ENCODE measurements at regions not wholly inside any gene's neighbourhood (a gene's known extent, or its start where the extent isn't known, plus 50 kb on each side); places are given as distances from the start of the nearest gene placed in this dataset.

DNA sequence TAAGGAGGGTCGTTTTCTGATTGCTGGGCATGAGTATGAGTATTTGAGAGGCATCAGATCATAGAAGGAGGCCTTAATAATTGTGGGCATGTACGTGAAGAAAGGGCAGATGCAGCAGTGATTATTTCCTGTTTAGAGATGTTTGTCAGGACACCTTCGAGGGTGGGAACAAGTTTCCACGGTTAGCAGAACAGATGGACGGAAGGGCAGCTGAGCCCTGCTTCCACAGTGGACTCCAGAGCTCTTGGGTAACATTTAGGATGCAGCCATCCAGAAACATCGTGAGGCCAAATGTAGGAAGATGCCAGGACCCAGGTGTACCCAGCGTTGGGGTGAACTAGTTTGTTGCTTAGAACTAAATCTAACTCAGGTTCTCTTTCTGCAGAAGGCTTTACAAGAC, 231.3 kb upstream of the FAT1 start:
- in situ Hi-C loops (cut with HindIII; ENCODE audit: extremely low pct_ligation_motif_present, low pct_unique_long_range_greater_than_20kb) = no loop called here
- Histone ChIP-seq H3K4me1 (ENCODE audit: insufficient read depth, low read length) (peaks cover 9% of the 10 kb centered on the region), H3K79me2 (ENCODE audit: insufficient read depth, low read length) (no peaks in the 10 kb centered on the region), H3K4me3 (replicated peaks in 1 of 3; ENCODE audit: insufficient read depth in 1 of 3, low read depth in 2 of 3, low read length in 3 of 3) (no peak overlapping the region), H3K36me3 (replicated peaks in 1 of 2; ENCODE audit: control insufficient read depth in 1 of 2, insufficient read depth in 2 of 2, low read length in 2 of 2) (no peaks in the 10 kb centered on the region), H3K27ac (ENCODE audit: extremely low read length, insufficient read depth, low read length) (no peak overlapping the region), H2AFZ (ENCODE audit: low read length) (no peak overlapping the region), H3K27me3 (ENCODE audit: control insufficient read depth in 1 of 2, insufficient read depth in 2 of 2, low read length in 2 of 2) (peaks cover 2 to 35% of the 10 kb centered on the region in 2 experiments; a peak in 2 of 5 replicates), H4K20me1 (ENCODE audit: insufficient read depth, low read length) (no peaks in the 10 kb centered on the region), H3K4me2 (ENCODE audit: low read depth, low read length) (no peak overlapping the region), H3K9ac (ENCODE audit: insufficient read depth, low read depth, low read length) (no peak overlapping the region), H3K9me3 (ENCODE audit: low read length) (no peaks in the 10 kb centered on the region)
- no peak for ATAC-seq
- ChIA-PET CTCF (ENCODE audit: low intra/inter-chr PET ratio, low total read pairs) (no interaction called here), POLR2A (no interaction called here)
- BruUV-seq (replicated peaks) = no TSS peak
- FAIRE-seq = no peak
- no peak for DNase-seq (ENCODE audit: low spot score)
- intact Hi-C loops (cut with micrococcal nuclease; ENCODE audit: unreplicated experiment) = no loop called here
- TF ChIP-seq RFXAP (CRISPR knock-in tag; IDR thresholded peaks at IDR 0.05; ENCODE audit: borderline replicate concordance) (no peak), ZFP90 (CRISPR knock-in tag; IDR thresholded peaks at IDR 0.05; ENCODE audit: borderline replicate concordance) (no peak), SPEN (CRISPR knock-in tag; IDR thresholded peaks at IDR 0.05; ENCODE audit: low read depth) (no peak), ZNF501 (CRISPR knock-in tag; IDR thresholded peaks at IDR 0.05) (no peak), ZSCAN9 (CRISPR knock-in tag; IDR thresholded peaks at IDR 0.05; ENCODE audit: borderline replicate concordance) (no peak), SIN3A (IDR thresholded peaks at IDR 0.05; ENCODE audit: borderline replicate concordance, low read depth, low read length) (no peak), FIP1L1 (IDR thresholded peaks at IDR 0.05; ENCODE audit: borderline replicate concordance, insufficient read depth, low read depth, low read length) (no peak), CAMTA2 (CRISPR knock-in tag; IDR thresholded peaks at IDR 0.05; ENCODE audit: borderline replicate concordance) (no peak), ZC3H13 (CRISPR knock-in tag; IDR thresholded peaks at IDR 0.05) (no peak), SMAD9 (CRISPR knock-in tag; IDR thresholded peaks at IDR 0.05) (no peak)
- 20% methylated on average over 6 of the region's 7 CpGs for WGBS (ENCODE audit: low lambda C conversion rate)

DNA sequence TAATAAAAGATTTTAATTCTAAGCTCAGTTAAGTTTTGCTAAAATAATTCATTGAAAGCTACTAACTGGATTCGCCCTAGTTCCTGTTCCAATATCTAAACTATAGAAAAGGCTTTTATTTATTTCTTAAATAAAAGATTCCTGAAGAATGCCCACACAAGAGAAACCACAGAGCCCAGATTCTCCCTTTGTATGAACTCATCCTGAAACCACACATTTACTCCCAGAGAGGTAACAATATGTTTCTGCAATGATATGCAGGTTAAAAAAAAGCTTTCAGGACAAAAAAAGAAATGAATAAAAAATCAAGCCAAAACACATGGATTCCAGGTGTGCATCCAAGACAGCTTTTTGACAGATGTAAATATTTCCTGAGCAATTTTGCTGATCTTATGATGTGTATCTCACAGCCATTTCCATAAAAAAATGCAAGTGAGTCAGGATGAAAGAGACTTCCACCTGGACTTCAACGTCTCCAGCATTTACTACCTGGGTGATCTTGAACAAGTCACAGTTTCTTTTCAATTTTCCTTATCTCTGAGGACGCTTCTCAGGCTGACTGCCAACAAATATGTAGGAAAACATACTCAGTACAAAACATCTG, 234.4 kb upstream of the FAT1 start:
- WGBS (ENCODE audit: low lambda C conversion rate) = 17% methylated on average over 3 of the region's 3 CpGs
- in situ Hi-C loops (cut with HindIII; ENCODE audit: extremely low pct_ligation_motif_present, low pct_unique_long_range_greater_than_20kb) = no loop called here
- H3K27me3 ChIP-seq (ENCODE audit: control insufficient read depth in 1 of 2, insufficient read depth in 2 of 2, low read length in 2 of 2) = peaks cover 2 to 29% of the 10 kb centered on the region in 2 experiments; a peak in 2 of 5 replicates
- ChIA-PET CTCF (ENCODE audit: low intra/inter-chr PET ratio, low total read pairs) (no interaction called here), POLR2A (no interaction called here)
- DNase-seq (ENCODE audit: low spot score) (no peak), FAIRE-seq (no peak), ATAC-seq (no peak)
- no peaks in the 10 kb centered on the region for H3K9me3 ChIP-seq (ENCODE audit: low read length)
- H3K9ac ChIP-seq (ENCODE audit: insufficient read depth, low read depth, low read length) = no peak overlapping the region
- no peak for TF ChIP-seq ZNF431 (CRISPR knock-in tag; IDR thresholded peaks at IDR 0.05; ENCODE audit: borderline replicate concordance, low read depth)
- TF ChIP-seq ZBTB7B (CRISPR knock-in tag; IDR thresholded peaks at IDR 0.05) = no peak
- no peak for TF ChIP-seq ZNF138 (CRISPR knock-in tag; IDR thresholded peaks at IDR 0.05; ENCODE audit: low read depth)
- no peak for TF ChIP-seq SIN3A (IDR thresholded peaks at IDR 0.05; ENCODE audit: borderline replicate concordance, low read depth, low read length)
- no peak for TF ChIP-seq TBL1XR1 (IDR thresholded peaks at IDR 0.05; ENCODE audit: borderline replicate concordance, low read length, partially characterized antibody)
- no peak for TF ChIP-seq JUNB (CRISPR knock-in tag; IDR thresholded peaks at IDR 0.05; ENCODE audit: borderline replicate concordance)
- TF ChIP-seq BCL6 (CRISPR knock-in tag; IDR thresholded peaks at IDR 0.05) = no peak
- peaks cover 9% of the 10 kb centered on the region for H3K4me1 ChIP-seq (ENCODE audit: insufficient read depth, low read length)
- no peaks in the 10 kb centered on the region for H4K20me1 ChIP-seq (ENCODE audit: insufficient read depth, low read length)
- no peaks in the 10 kb centered on the region for H3K36me3 ChIP-seq (replicated peaks in 1 of 2; ENCODE audit: control insufficient read depth in 1 of 2, insufficient read depth in 2 of 2, low read length in 2 of 2)
- H3K4me2 ChIP-seq (ENCODE audit: low read depth, low read length) = no peak overlapping the region
- H2AFZ ChIP-seq (ENCODE audit: low read length) = no peak overlapping the region
- H3K27ac ChIP-seq (ENCODE audit: extremely low read length, insufficient read depth, low read length) = no peak overlapping the region
- no TSS peak for BruUV-seq (replicated peaks)
- H3K79me2 ChIP-seq (ENCODE audit: insufficient read depth, low read length) = no peaks in the 10 kb centered on the region
- intact Hi-C loops (cut with micrococcal nuclease; ENCODE audit: unreplicated experiment) = no loop called here
- no peak overlapping the region for H3K4me3 ChIP-seq (replicated peaks in 1 of 3; ENCODE audit: insufficient read depth in 1 of 3, low read depth in 2 of 3, low read length in 3 of 3)
